Endothelial cell of umbilical vein (primary cell): ENCODE measurements at regions not wholly inside any gene's neighbourhood (a gene's known extent, or its start where the extent isn't known, plus 50 kb on each side); places are given as distances from the start of the nearest gene placed in this dataset.

Source experiments
- BruUV-seq: library from RNA; stranded (reverse); fragments of 400-500 nt; replicated peaks from 2 replicates; lab custom pipeline; 2021; lab: Mats Ljungman, UMichigan
- CTCF ChIA-PET: fragments of 300-600, 350-600 bp; sonication (Branson Sonifier 250); formaldehyde crosslinking; loops from one replicate; lab custom pipeline; 2021; ENCODE audit warnings: antibody characterized with exemption, inconsistent platforms; lab: Charles Lee
- POLR2A ChIA-PET: fragments of 300-600, 350-600 bp; sonication (Branson Sonifier 250); formaldehyde crosslinking; loops from one replicate; lab custom pipeline; 2021; ENCODE audit warnings: antibody characterized with exemption, inconsistent platforms; lab: Charles Lee
- DNase-seq: peaks from one replicate; pipeline ENCODE4 v3.0.0-alpha.2; 2011; ENCODE audit warnings: low read depth, low spot score
- FAIRE-seq: peaks from 2 replicates; lab custom pipeline; 2011; peaks lifted over from hg19 to GRCh38; lab: Jason Lieb, UNC
- H2AFZ ChIP-seq: 2 replicates; pipeline ENCODE4 v1.6.0; 2012; ENCODE audit warnings: low read depth, low read length, control low read depth, inconsistent platforms
- H3K27ac ChIP-seq: 2 replicates; pipeline ENCODE4 v1.5.1; 2011; ENCODE audit warnings: low read depth, mild to moderate bottlenecking, control low read depth, low read length, moderate library complexity; ENCODE audit not compliant: insufficient read depth
- H3K27me3 ChIP-seq, 2 experiments: 2 replicates each; pipeline versions ENCODE4 v1.6.0 to v1.6.1; 2011; ENCODE audit warnings: low read length in 2 of 2, mixed read lengths in 1 of 2; ENCODE audit not compliant: control insufficient read depth in 2 of 2, insufficient read depth in 2 of 2
- H3K36me3 ChIP-seq, 2 experiments: 2 replicates in 1 of 2; 3 replicates in 1 of 2; pipeline ENCODE4 v1.5.1; 2011; ENCODE audit warnings: low read length in 2 of 2, mild to moderate bottlenecking in 1 of 2, moderate library complexity in 1 of 2; ENCODE audit not compliant: control insufficient read depth in 2 of 2, insufficient read depth in 2 of 2; ENCODE audit errors: extremely low read depth in 1 of 2
- H3K4me1 ChIP-seq: 3 replicates; pipeline ENCODE4 v1.5.1; 2011; ENCODE audit warnings: mild to moderate bottlenecking, low read length; ENCODE audit not compliant: control insufficient read depth, insufficient read depth; ENCODE audit errors: extremely low read depth
- H3K4me2 ChIP-seq: 2 replicates; pipeline ENCODE4 v1.6.1; 2011; ENCODE audit warnings: low read length, control low read depth, mixed read lengths; ENCODE audit not compliant: insufficient read depth
- H3K4me3 ChIP-seq, 3 experiments: fragments of 200-600 bp in 1 of 3; sonication (generic), shearing (Covaris generic) in 1 of 3; replicated peaks in 1 of 3; 2 replicates each; pipeline ENCODE4 v1.5.1; 2011 to 2016; ENCODE audit warnings: control low read depth in 3 of 3, low read length in 3 of 3, mild to moderate bottlenecking in 2 of 3, inconsistent platforms in 1 of 3, low read depth in 1 of 3, moderate library complexity in 1 of 3; ENCODE audit not compliant: insufficient read depth in 1 of 3
- H3K79me2 ChIP-seq: 2 replicates; pipeline ENCODE4 v1.6.0; 2012; ENCODE audit warnings: low read length, inconsistent platforms; ENCODE audit not compliant: control insufficient read depth, insufficient read depth
- H3K9ac ChIP-seq: replicated peaks from 2 replicates; pipeline ENCODE3; 2011; ENCODE audit warnings: low read length, control low read depth; ENCODE audit not compliant: insufficient read depth; ENCODE audit errors: extremely low read depth
- H3K9me1 ChIP-seq: replicated peaks from 3 replicates; pipeline ENCODE4 v1.6.0; 2011; ENCODE audit warnings: mild to moderate bottlenecking, low read length; ENCODE audit not compliant: control insufficient read depth, insufficient read depth; ENCODE audit errors: extremely low read depth
- H3K9me3 ChIP-seq: replicated peaks from 2 replicates; pipeline ENCODE4 v1.5.1; 2012; ENCODE audit warnings: low read length, inconsistent platforms; ENCODE audit not compliant: control insufficient read depth, insufficient read depth
- H4K20me1 ChIP-seq: replicated peaks from 2 replicates; pipeline ENCODE3; 2011; ENCODE audit warnings: mild to moderate bottlenecking, low read length; ENCODE audit not compliant: control insufficient read depth, insufficient read depth; ENCODE audit errors: extremely low read depth
- EZH2 ChIP-seq: IDR thresholded peaks from 2 replicates; pipeline ENCODE4 v1.6.1; 2012; ENCODE audit warnings: borderline replicate concordance, low read depth, mild to moderate bottlenecking, moderate library complexity, low read length, inconsistent platforms; ENCODE audit not compliant: severe bottlenecking
- FOS ChIP-seq: IDR thresholded peaks from 2 replicates; pipeline ENCODE4 v1.6.1; 2011; ENCODE audit warnings: mild to moderate bottlenecking, low read length, moderate library complexity, borderline replicate concordance; ENCODE audit not compliant: insufficient read depth
- GATA2 ChIP-seq: IDR thresholded peaks from 2 replicates; pipeline ENCODE4 v1.7.0; 2011; ENCODE audit warnings: low read depth, mild to moderate bottlenecking, moderate library complexity, mixed read lengths, low read length; ENCODE audit not compliant: insufficient read length, insufficient read depth
- JUN ChIP-seq: IDR thresholded peaks from 2 replicates; pipeline ENCODE4 v1.6.1; 2011; ENCODE audit warnings: borderline replicate concordance, low read depth; ENCODE audit not compliant: insufficient read length, insufficient read depth
- MYC ChIP-seq: IDR thresholded peaks from one replicate; pipeline ENCODE4 v1.6.1; 2011; ENCODE audit warnings: mild to moderate bottlenecking, low read depth, low read length
- POLR2A ChIP-seq: IDR thresholded peaks from 2 replicates; pipeline ENCODE4 v1.6.1; 2012; ENCODE audit warnings: low read depth, mild to moderate bottlenecking, control low read depth, low read length
- POLR2AphosphoS5 ChIP-seq: IDR thresholded peaks from 2 replicates; pipeline ENCODE4 v1.6.1; 2012; ENCODE audit warnings: low read depth, mild to moderate bottlenecking, control low read depth, low read length, moderate library complexity; ENCODE audit not compliant: insufficient read depth
- dilution Hi-C: fragments of 300-500 bp; cut with MboI; formaldehyde crosslinking; loops from one replicate; pipeline ENCODE4 v1.15.0; 2019; ENCODE audit warnings: low sequenced_read_pairs; ENCODE audit not compliant: extremely low pct_ligation_motif_present
- intact Hi-C: fragments of 100-400 bp; cut with micrococcal nuclease; formaldehyde crosslinking; loops from one replicate; pipeline ENCODE4 v1.10.0; 2022
- TF ChIP-seq, protein P1 (sequence below): IDR thresholded peaks from 2 replicates; pipeline ENCODE4 v1.6.1; 2011; ENCODE audit not compliant: insufficient read depth, insufficient read length
- TF ChIP-seq, protein P2 (sequence below), 2 donors: IDR thresholded peaks; 1 replicate in 1 of 2; 2 replicates in 1 of 2; pipeline ENCODE4 v1.5.1; 2011; ENCODE audit warnings: low read length in 2 of 2, mild to moderate bottlenecking in 2 of 2, moderate library complexity in 2 of 2, control low read depth in 1 of 2, inconsistent platforms in 1 of 2, low read depth in 1 of 2; ENCODE audit not compliant: insufficient read depth in 1 of 2; ENCODE audit errors: extremely low read depth in 1 of 2

DNA sequence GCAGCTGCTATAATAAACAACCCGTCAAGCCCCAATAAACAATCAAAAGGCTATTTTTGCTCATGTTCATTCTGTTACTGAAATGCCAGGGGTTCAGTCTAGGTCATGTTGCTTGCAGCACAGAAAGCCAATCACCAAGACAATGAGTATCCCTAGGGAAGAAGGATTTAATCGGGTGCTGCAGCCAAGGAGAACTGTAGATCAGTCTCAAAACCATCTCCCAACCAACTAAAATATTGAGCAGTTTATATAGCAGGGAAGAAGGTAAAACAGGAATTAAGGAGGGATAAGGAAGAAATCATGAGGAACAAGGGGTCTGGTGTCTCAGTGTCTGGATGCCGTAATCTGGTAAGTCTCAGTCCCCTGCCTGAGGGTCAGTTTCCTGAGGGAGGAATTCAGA, 169.5 kb downstream of the BLID start:
- Histone ChIP-seq H3K4me3 (no peak overlapping the region), H3K4me2 (no peak overlapping the region), H3K4me1 (no peaks in the 10 kb centered on the region), H2AFZ (no peak overlapping the region), H4K20me1 (no peaks in the 10 kb centered on the region), H3K9me3 (no peaks in the 10 kb centered on the region), H3K9me1 (no peaks in the 10 kb centered on the region), H3K27ac (no peak overlapping the region), H3K36me3 (no peaks in the 10 kb centered on the region), H3K9ac (no peak overlapping the region), H3K27me3 (no peaks in the 10 kb centered on the region), H3K79me2 (no peaks in the 10 kb centered on the region)
- CTCF ChIA-PET, result no interaction called here
- dilution Hi-C loops, result no loop called here
- intact Hi-C loops, result no loop called here
- DNase-seq, result no peak
- no TSS peak for BruUV-seq
- no peak for FAIRE-seq
- POLR2A ChIA-PET, result no interaction called here
- TF ChIP-seq FOS, result no peak
- TF ChIP-seq, protein P1, sequence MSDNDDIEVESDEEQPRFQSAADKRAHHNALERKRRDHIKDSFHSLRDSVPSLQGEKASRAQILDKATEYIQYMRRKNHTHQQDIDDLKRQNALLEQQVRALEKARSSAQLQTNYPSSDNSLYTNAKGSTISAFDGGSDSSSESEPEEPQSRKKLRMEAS, result no peak
- TF ChIP-seq EZH2, result no peak
- TF ChIP-seq GATA2, result no peak
- TF ChIP-seq POLR2A, result no peak
- TF ChIP-seq, protein P2, sequence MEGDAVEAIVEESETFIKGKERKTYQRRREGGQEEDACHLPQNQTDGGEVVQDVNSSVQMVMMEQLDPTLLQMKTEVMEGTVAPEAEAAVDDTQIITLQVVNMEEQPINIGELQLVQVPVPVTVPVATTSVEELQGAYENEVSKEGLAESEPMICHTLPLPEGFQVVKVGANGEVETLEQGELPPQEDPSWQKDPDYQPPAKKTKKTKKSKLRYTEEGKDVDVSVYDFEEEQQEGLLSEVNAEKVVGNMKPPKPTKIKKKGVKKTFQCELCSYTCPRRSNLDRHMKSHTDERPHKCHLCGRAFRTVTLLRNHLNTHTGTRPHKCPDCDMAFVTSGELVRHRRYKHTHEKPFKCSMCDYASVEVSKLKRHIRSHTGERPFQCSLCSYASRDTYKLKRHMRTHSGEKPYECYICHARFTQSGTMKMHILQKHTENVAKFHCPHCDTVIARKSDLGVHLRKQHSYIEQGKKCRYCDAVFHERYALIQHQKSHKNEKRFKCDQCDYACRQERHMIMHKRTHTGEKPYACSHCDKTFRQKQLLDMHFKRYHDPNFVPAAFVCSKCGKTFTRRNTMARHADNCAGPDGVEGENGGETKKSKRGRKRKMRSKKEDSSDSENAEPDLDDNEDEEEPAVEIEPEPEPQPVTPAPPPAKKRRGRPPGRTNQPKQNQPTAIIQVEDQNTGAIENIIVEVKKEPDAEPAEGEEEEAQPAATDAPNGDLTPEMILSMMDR (IDR thresholded peaks at IDR 0.05; ENCODE audit: extremely low read depth in 1 of 2, insufficient read depth in 1 of 2, low read depth in 1 of 2, low read length in 2 of 2), result no peak
- TF ChIP-seq MYC, result no peak
- TF ChIP-seq POLR2AphosphoS5, result no peak
- TF ChIP-seq JUN, result no peak
